K562 (cell line): ENCODE measurements at regions not wholly inside any gene's neighbourhood (a gene's known extent, or its start where the extent isn't known, plus 50 kb on each side); places are given as distances from the start of the nearest gene placed in this dataset.

Experiments used
- ATAC-seq: fragments of 200-7000 bp; cut with Tn5 transposase; 3 replicates; pipeline ENCODE4 v1.9.1; 2020; ENCODE audit warnings: moderate library complexity
- BruUV-seq: library from RNA; stranded (reverse); fragments of 400-500 nt; replicated peaks from 2 replicates; lab custom pipeline; 2021; lab: Mats Ljungman, UMichigan
- CTCF ChIA-PET: fragments of 300-600 bp; formaldehyde crosslinking; extraction: SDS; loops from one replicate; lab custom pipeline; 2021; ENCODE audit warnings: low intra/inter-chr PET ratio; lab: Yijun Ruan, JAX
- POLR2A ChIA-PET: fragments of 300-600, 350-650 bp; sonication (Branson Sonifier 250); formaldehyde crosslinking; extraction: SDS; loops from one replicate; lab custom pipeline; 2021; ENCODE audit warnings: antibody characterized with exemption, inconsistent platforms; lab: Yijun Ruan, JAX
- DNase-seq, 4 experiments: peaks; one replicate each; pipeline versions ENCODE4 v3.0.0 to v3.0.0-alpha.2; 2011 to 2018; ENCODE audit warnings: low spot score in 3 of 4, mixed read lengths in 3 of 4; ENCODE audit errors: extremely low read depth in 1 of 4
- FAIRE-seq: peaks from 2 replicates; lab custom pipeline; 2011; peaks lifted over from hg19 to GRCh38; lab: Jason Lieb, UNC
- H2AFZ ChIP-seq: 2 replicates; pipeline ENCODE4 v1.6.0; 2011; ENCODE audit warnings: low read depth, low read length, control low read depth, inconsistent platforms
- H3K27ac ChIP-seq: fragments of 200-600 bp; 3 replicates; pipeline ENCODE4 v1.8.0; 2011; ENCODE audit warnings: low read depth, mild to moderate bottlenecking, control low read depth, inconsistent platforms, low read length, moderate library complexity, mixed read lengths; ENCODE audit errors: extremely low read depth
- H3K27me3 ChIP-seq, 2 experiments: fragments of 300-600 bp in 1 of 2; 2 replicates in 1 of 2; 3 replicates in 1 of 2; pipeline versions ENCODE4 v1.6.0 to v1.8.0; 2011; ENCODE audit warnings: inconsistent platforms in 2 of 2, low read length in 2 of 2, mild to moderate bottlenecking in 1 of 2, mixed read lengths in 1 of 2, moderate library complexity in 1 of 2; ENCODE audit not compliant: control insufficient read depth in 2 of 2, insufficient read depth in 2 of 2
- H3K36me3 ChIP-seq: fragments of 300-600 bp; 3 replicates; pipeline ENCODE4 v1.8.0; 2011; ENCODE audit warnings: mild to moderate bottlenecking, low read length, inconsistent platforms; ENCODE audit not compliant: control insufficient read depth, insufficient read depth
- H3K4me1 ChIP-seq, 2 experiments: fragments of 200-600 bp in 1 of 2; replicated peaks in 1 of 2; 2 replicates in 1 of 2; 3 replicates in 1 of 2; pipeline versions ENCODE4 v1.5.1 to v1.8.0; 2011; ENCODE audit warnings: inconsistent platforms in 2 of 2, low read length in 2 of 2, mild to moderate bottlenecking in 1 of 2, mixed read lengths in 1 of 2, moderate library complexity in 1 of 2; ENCODE audit not compliant: control insufficient read depth in 2 of 2, insufficient read depth in 2 of 2
- H3K4me2 ChIP-seq: 2 replicates; pipeline ENCODE4 v1.6.1; 2011; ENCODE audit warnings: low read length, control low read depth, inconsistent platforms, mixed read lengths; ENCODE audit not compliant: insufficient read depth
- H3K4me3 ChIP-seq: fragments of 200-600 bp; sonication (generic), shearing (Covaris generic); 2 replicates; pipeline ENCODE4 v1.5.1; 2016; ENCODE audit warnings: control low read depth, inconsistent platforms
- H3K79me2 ChIP-seq: fragments of 200-600 bp; 3 replicates; pipeline ENCODE4 v1.8.0; 2011; ENCODE audit warnings: low read length, inconsistent platforms; ENCODE audit not compliant: control insufficient read depth, insufficient read depth
- H3K9ac ChIP-seq, 2 experiments: 2 replicates each; pipeline versions ENCODE4 v1.6.0 to v1.6.1; 2011; ENCODE audit warnings: low read depth in 2 of 2, low read length in 2 of 2, control low read depth in 1 of 2, inconsistent platforms in 1 of 2, mild to moderate bottlenecking in 1 of 2, mixed read lengths in 1 of 2; ENCODE audit not compliant: insufficient read depth in 1 of 2
- H3K9me1 ChIP-seq: one replicate; pipeline ENCODE4 v1.6.0; 2011; ENCODE audit warnings: inconsistent platforms, mild to moderate bottlenecking, low read length, moderate library complexity; ENCODE audit not compliant: control insufficient read depth, insufficient read depth
- H3K9me3 ChIP-seq: replicated peaks from 2 replicates; pipeline ENCODE4 v1.5.1; 2011; ENCODE audit warnings: low read depth, low read length, inconsistent platforms; ENCODE audit not compliant: control insufficient read depth, insufficient read depth
- H4K20me1 ChIP-seq: replicated peaks from 2 replicates; pipeline ENCODE4 v1.6.1; 2011; ENCODE audit warnings: low read length, inconsistent platforms, mixed read lengths; ENCODE audit not compliant: control insufficient read depth, insufficient read depth
- CHCHD3 ChIP-seq: fragments of 250-450 bp; sonication (Bioruptor Pico); IDR thresholded peaks from 2 replicates; pipeline ENCODE4 v2.1.2; 2022; ENCODE audit warnings: mild to moderate bottlenecking
- DLX4 ChIP-seq: fragments of 250-450 bp; sonication (Bioruptor Pico); IDR thresholded peaks from 2 replicates; pipeline ENCODE4 v1.6.1; 2021; ENCODE audit warnings: mild to moderate bottlenecking
- ETV1 ChIP-seq: fragments of 450-650 bp; conservative IDR thresholded peaks from 2 replicates; pipeline ENCODE4 v1.6.1; 2016; ENCODE audit warnings: missing genetic modification characterization, control low read depth, low read depth, missing compliant biosample characterization
- EWSR1 ChIP-seq: fragments of 450-650 bp; IDR thresholded peaks from 2 replicates; pipeline ENCODE4 v1.6.1; 2018; ENCODE audit warnings: borderline replicate concordance, mild to moderate bottlenecking, low read depth, moderate library complexity; ENCODE audit not compliant: partially characterized antibody
- MTA3 ChIP-seq: fragments of 450-650 bp; formaldehyde crosslinking; IDR thresholded peaks from 2 replicates; pipeline ENCODE4 v1.6.1; 2017; ENCODE audit warnings: mild to moderate bottlenecking, borderline replicate concordance
- ZNF23 ChIP-seq: fragments of 250-450 bp; sonication (Bioruptor Pico); IDR thresholded peaks from 2 replicates; pipeline ENCODE4 v1.4.0; 2020; ENCODE audit warnings: mild to moderate bottlenecking
- ZNF609 ChIP-seq: sonication (generic); formaldehyde crosslinking; IDR thresholded peaks from 2 replicates; pipeline ENCODE4 v1.8.1; 2023; ENCODE audit warnings: missing genetic modification reagents, mild to moderate bottlenecking, borderline replicate concordance
- in situ Hi-C: fragments of 300-500 bp; cut with MboI; formaldehyde crosslinking; loops from 4 replicates; pipeline ENCODE4 v1.15.0; 2018; ENCODE audit warnings: inconsistent platforms, mixed read lengths
- intact Hi-C: fragments of 100-400 bp; cut with micrococcal nuclease; formaldehyde crosslinking; loops from 2 replicates; pipeline ENCODE4 v1.14.2; 2022

- intact Hi-C loops, result no loop called here
- ChIA-PET POLR2A (no interaction called here), CTCF (no interaction called here)
- H3K9me3 ChIP-seq, result no peaks in the 10 kb centered on the region
- no peak for FAIRE-seq
- H3K4me2 ChIP-seq, result no peak overlapping the region
- no peaks in the 10 kb centered on the region for H3K9me1 ChIP-seq
- no peaks in the 10 kb centered on the region for H3K4me1 ChIP-seq
- H3K36me3 ChIP-seq, result no peaks in the 10 kb centered on the region
- H3K79me2 ChIP-seq, result no peaks in the 10 kb centered on the region
- BruUV-seq, result no TSS peak
- no peak for DNase-seq
- in situ Hi-C loops, result no loop called here
- no peak overlapping the region for H3K4me3 ChIP-seq
- H3K9ac ChIP-seq, result no peak overlapping the region
- no peak overlapping the region for H2AFZ ChIP-seq
- no peaks in the 10 kb centered on the region for H4K20me1 ChIP-seq
- H3K27ac ChIP-seq, result no peak overlapping the region
- ATAC-seq, result no peak
- no peaks in the 10 kb centered on the region for H3K27me3 ChIP-seq
- TF ChIP-seq ZNF609 (CRISPR knock-in tag), result no peak
- TF ChIP-seq CHCHD3 (CRISPR knock-in tag), result no peak
- TF ChIP-seq EWSR1, result no peak
- no peak for TF ChIP-seq MTA3
- TF ChIP-seq ZNF23 (CRISPR knock-in tag), result no peak
- no peak for TF ChIP-seq ETV1 (tag)
- TF ChIP-seq DLX4, result no peak
These were observed 569.4 kb upstream of the SETBP1 start for GRCh38 chr18:44111337-44111736.
